Superior temporal gyrus (tissue), 1 donor: ENCODE measurements at regions not wholly inside any gene's neighbourhood (a gene's known extent, or its start where the extent isn't known, plus 50 kb on each side); places are given as distances from the start of the nearest gene placed in this dataset.
"Not testable (repeated sequence)": the region's sequence is repeated elsewhere in the genome, so short reads cannot be mapped to it uniquely, and the experiment has no call there.

Experiments
- DNase-seq: peaks from one replicate; pipeline ENCODE4 v3.0.0-alpha.2; 2016; ENCODE audit errors: extremely low spot score

- DNase-seq: no peak
Observed at GRCh38 chr9:31848505-31849285, 535.7 kb upstream of the ACO1 start.

GRCh38 chr9:31854187-31854586 lies 530.3 kb upstream of the ACO1 start:
- no peak for DNase-seq

GRCh38 chr9:31868830-31869229 lies 515.6 kb upstream of the ACO1 start:
- DNase-seq: no peak

DNA sequence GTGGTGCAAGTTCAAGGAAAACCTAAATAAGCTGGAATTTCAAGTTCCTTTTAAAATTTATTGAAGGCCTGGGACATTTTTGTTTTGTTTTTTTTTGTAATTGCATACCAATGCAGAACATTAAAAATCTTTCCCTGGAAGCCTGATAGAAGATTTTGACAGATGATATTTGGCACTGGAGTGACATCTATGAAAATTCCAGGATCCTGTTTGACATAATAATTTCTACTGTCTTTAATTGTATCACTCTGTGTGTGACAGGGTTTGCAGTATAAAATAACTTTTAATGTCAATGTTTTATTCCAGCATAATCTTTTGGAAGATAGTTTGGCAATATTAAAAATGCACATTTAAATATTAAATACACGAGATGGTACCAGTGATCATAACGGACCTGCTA lies 514.2 kb upstream of the ACO1 start:
- DNase-seq: no peak

DNA sequence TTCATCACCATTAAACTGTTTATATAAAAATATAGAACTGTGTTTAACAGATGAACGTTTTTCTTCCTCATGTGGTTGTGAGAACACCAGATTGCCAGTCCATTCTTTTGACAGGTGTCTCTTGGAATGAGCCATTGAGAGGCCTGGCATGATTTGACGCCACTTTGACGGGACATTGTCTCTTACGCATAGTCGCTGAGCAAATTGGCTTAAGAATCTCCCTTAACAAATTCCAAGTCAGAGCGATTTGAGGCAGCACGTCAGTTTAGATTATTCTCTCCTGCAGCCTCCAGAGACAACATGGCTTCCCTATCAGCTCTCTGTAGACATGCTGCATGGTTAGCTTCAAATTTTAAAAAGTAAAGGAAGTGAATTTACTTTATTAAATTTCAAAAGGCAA lies 510.7 kb upstream of the ACO1 start:
- DNase-seq: no peak

DNA sequence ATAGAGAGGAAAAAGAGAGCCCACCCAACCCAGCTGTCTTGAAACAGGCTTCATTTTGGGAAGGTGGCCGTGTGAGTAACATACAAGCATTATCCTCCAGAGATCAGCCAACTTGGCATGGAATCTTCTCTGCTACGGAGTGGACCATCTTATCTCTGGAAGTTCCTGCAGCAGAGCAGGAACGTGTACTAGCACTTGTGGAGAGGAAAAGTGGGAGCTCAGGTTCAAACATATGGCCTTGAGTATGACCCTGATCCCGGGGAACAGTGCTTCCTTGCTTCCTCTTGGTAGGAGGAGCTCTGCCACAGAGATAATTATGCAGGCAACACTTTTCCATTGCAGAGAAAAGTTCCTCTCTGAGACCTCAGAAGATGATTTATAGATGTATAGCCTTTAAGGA lies 490.4 kb upstream of the ACO1 start:
- no peak for DNase-seq

- no peak for DNase-seq
Observed at GRCh38 chr9:31908158-31908890, 476.1 kb upstream of the ACO1 start.

- DNase-seq: no peak
Observed at GRCh38 chr9:31908891-31909480, 475.5 kb upstream of the ACO1 start.

DNA sequence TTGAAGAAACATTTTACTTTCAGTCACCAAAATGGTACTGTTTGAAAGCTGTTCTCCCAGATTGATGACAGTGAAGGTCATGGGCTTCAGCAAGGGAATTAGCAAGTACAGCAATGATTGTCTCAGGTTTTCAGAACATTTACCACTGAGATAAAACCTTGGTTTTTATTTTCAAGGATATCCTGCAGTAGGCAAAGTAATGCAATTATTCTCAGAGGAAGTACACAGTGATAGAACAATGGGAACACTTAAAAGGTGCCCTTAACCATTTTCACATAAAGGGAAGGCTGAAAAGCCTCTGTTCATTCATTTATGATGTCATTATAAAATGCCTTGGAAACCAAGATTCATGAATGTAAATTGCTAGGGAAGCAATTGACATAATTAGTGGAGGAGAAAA lies 471.8 kb upstream of the ACO1 start:
- no peak for DNase-seq

GRCh38 chr9:31916591-31917241 lies 467.7 kb upstream of the ACO1 start:
- no peak for DNase-seq

GRCh38 chr9:31937737-31938136 lies 446.7 kb upstream of the ACO1 start:
- not testable (repeated sequence) for DNase-seq

DNA sequence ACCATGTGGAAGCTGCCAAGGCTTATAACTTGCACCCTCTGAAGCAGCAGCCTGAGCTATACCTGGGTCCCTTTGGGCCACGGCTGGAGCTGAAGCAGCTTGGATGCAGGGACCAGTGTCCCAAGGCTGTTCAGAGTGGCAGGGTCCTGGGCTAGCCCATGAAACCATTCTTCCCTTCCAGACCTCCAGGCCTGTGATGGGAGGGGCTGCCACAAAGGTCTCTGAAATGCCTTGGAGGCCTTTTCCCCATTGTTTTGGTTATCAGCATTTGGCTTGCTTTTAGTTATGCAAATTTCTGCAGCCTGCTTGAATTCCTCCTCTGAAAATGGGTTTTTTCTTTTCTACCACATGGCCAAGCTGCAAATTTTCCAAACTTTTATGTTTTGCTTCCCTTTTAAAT lies 433.7 kb upstream of the ACO1 start:
- no peak for DNase-seq

DNA sequence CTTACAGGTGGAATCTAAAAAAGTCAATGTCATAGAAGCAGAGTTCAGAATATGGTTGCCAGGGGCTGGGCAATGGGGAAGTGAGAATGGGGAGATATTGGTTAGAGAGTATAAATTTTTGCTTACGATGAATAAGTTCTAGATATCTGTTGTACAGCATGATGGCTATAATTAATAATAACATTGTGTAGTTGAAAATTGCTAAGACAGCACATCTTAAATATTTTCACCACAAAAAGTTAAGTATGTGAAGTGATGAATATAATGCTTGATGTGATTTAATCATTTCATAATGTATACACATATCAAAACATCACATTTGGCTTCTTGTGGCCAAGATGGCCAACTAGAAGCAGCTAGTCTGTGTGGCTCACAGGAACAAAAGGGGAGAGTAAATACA lies 425.9 kb upstream of the ACO1 start:
- DNase-seq: no peak

GRCh38 chr9:31969552-31969951 lies 414.9 kb upstream of the ACO1 start:
- no peak for DNase-seq

DNA sequence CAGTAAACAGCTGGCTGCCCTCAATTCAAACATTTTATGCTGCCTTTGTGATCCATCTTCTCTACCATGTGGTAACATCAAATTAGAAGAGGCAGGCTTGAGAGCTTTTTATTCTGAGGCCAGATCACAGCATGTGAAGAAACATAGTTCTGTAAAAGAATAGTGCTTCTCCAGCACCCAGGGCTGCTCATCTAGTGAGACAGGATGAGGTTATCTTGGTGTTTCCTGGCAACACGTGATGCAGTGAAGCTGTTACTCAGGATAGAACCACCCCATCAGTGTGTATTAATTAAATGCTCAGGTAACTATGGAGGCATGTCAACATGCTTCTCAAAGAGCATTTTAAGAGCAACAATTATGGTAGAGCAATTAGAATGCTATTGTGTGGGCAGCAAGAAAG lies 400.5 kb upstream of the ACO1 start:
- DNase-seq: no peak

GRCh38 chr9:31996331-31996730 lies 388.1 kb upstream of the ACO1 start:
- no peak for DNase-seq

DNA sequence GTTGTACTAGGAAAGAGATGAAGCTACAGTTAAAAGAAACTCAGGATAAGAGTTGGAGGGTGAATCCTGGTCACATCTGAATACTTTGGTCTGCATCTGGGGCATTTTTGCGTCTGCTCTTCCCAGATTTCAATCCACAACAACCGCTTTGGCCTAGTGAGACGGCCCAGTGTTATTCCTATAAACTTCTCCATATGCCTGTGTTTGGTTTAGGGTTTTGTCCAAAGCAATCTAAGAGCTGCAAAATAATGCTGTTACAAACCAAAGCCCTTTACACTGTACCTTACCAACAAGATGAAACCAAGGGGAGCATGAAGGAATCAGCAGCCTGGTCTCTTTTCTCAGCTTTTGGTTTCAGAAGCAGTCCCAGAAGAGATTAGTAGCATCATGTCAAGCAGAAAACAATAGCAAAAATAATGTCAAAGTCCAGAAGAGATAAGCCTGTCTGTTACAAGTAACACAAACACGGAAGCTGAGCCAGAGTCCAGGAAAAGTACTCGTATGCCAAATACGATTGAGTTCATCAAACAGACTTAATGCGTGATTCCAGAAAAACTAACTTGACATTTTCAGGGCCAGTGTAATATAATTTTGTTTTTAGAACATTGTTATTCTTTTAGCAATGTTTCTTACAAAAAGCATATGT lies 379.9 kb upstream of the ACO1 start:
- no peak for DNase-seq

DNA sequence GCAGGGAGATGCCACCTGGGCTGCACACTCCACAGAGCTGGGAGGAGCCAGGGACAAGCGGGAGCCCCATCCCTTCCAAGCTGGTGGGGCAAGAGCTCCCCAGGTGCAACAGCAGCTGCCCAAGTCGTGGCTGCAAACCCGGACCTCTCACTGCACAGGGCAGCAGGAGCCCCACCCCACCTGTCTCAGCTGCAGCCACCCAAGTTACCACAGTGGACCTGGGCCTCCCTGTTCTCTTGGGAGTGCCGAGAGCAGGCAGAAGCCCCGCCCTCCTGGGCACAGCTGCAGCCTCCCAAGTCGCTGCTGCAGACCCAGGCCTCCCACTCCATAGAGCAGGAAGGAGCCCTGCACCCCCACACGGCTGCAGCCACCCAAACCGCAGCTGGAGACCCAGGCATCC lies 374.1 kb upstream of the ACO1 start:
- no peak for DNase-seq

- DNase-seq: no peak
Observed at GRCh38 chr9:32011049-32011448, 373.4 kb upstream of the ACO1 start.

- DNase-seq: no peak
Observed at GRCh38 chr9:32015795-32016194, 368.6 kb upstream of the ACO1 start.

DNA sequence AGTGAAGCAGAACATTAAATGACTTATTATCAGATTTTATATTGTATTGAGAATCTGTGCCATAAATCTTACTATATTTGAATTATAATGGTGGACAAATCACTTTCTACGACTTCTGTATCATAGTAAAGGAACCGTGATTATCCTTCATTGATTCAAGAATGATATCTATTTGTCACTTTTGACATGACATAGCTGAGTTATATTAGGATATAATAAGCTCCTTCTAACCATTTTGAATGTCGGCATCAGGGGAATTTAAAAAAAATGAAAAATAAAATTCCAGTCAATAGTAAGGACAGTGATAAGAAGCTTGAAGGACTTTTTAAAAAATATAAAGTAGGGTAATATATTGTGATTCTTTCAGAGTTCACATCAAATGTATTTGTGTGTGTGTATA lies 338.9 kb upstream of the ACO1 start:
- no peak for DNase-seq

DNA sequence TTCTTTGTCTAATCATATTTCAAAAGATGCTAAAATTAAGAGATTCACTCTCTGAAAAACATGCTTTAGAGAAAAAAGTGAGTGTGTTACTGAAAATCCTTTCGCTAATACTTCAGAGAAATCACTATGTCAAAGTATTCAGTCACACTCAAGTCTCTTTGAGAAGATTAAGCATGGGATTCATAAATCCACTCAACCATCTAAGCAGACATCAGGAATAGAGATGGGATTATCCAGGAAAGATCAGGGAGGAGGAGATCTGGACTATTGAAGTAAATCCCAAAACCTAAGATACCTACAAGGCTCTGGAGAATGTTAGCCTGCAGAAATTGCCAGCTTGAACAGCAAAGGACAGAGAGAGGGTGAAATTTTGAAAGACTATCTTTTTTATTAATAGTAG lies 317.2 kb upstream of the ACO1 start:
- DNase-seq: no peak
